CD4-positive, alpha-beta memory T cell (primary cell): ENCODE measurements at regions not wholly inside any gene's neighbourhood (a gene's known extent, or its start where the extent isn't known, plus 50 kb on each side); places are given as distances from the start of the nearest gene placed in this dataset.
"Not testable (repeated sequence)": the region's sequence is repeated elsewhere in the genome, so short reads cannot be mapped to it uniquely, and the experiment has no call there.

Experiments
- CTCF ChIA-PET: fragments of 350-600 bp; sonication (Branson Sonifier 250); formaldehyde crosslinking; loops from one replicate; lab custom pipeline; 2021; ENCODE audit warnings: inconsistent platforms; ENCODE audit not compliant: partially characterized antibody; lab: Charles Lee
- POLR2A ChIA-PET: fragments of 350-600 bp; sonication (Branson Sonifier 250); formaldehyde crosslinking; loops from one replicate; lab custom pipeline; 2021; ENCODE audit not compliant: partially characterized antibody; lab: Charles Lee
- DNase-seq, 5 donors: peaks; one replicate each; pipeline versions ENCODE4 v3.0.0 to v3.0.0-alpha.2; 2020 to 2022; ENCODE audit warnings: mixed read lengths in 1 of 5
- H3K27ac ChIP-seq: one replicate; pipeline ENCODE4 v1.7.0; 2013; ENCODE audit warnings: low read depth, low read length
- H3K27me3 ChIP-seq: 2 replicates; pipeline ENCODE4 v1.7.0; 2013; ENCODE audit warnings: mild to moderate bottlenecking, low read length, moderate library complexity; ENCODE audit not compliant: insufficient read depth
- H3K36me3 ChIP-seq: 2 replicates; pipeline ENCODE4 v1.7.0; 2013; ENCODE audit warnings: mild to moderate bottlenecking, low read length, moderate library complexity; ENCODE audit not compliant: insufficient read depth
- H3K4me1 ChIP-seq: 2 replicates; pipeline ENCODE4 v1.7.0; 2013; ENCODE audit warnings: mild to moderate bottlenecking, low read length, moderate library complexity; ENCODE audit not compliant: insufficient read depth
- H3K4me3 ChIP-seq, 2 donors: one replicate each; pipeline ENCODE4 v1.7.0; 2013; ENCODE audit warnings: low read length in 2 of 2, mild to moderate bottlenecking in 1 of 2
- H3K9me3 ChIP-seq, 2 donors: one replicate each; pipeline ENCODE4 v1.7.0; 2013; ENCODE audit warnings: low read length in 2 of 2, control low read depth in 1 of 2; ENCODE audit not compliant: control insufficient read depth in 1 of 2
- H3K27ac Mint-ChIP-seq, 7 donors: one replicate each; pipeline ENCODE4 v1.8.0; 2020 to 2021; ENCODE audit warnings: mixed read lengths in 7 of 7, mild to moderate bottlenecking in 6 of 7, inconsistent platforms in 3 of 7, moderate library complexity in 3 of 7
- H3K27me3 Mint-ChIP-seq, 2 donors: one replicate each; pipeline ENCODE4 v1.8.0; 2020 to 2021; ENCODE audit warnings: mixed read lengths in 2 of 2
- H3K36me3 Mint-ChIP-seq, 2 donors: one replicate each; pipeline ENCODE4 v1.8.0; 2020 to 2021; ENCODE audit warnings: mixed read lengths in 2 of 2, inconsistent platforms in 1 of 2, mild to moderate bottlenecking in 1 of 2
- H3K4me1 Mint-ChIP-seq, 4 donors: one replicate each; pipeline ENCODE4 v1.8.0; 2020 to 2021; ENCODE audit warnings: mixed read lengths in 4 of 4, mild to moderate bottlenecking in 1 of 4
- H3K4me3 Mint-ChIP-seq, 8 donors: one replicate each; pipeline ENCODE4 v1.8.0; 2020 to 2021; ENCODE audit warnings: mixed read lengths in 8 of 8, mild to moderate bottlenecking in 7 of 8, moderate library complexity in 6 of 8, inconsistent platforms in 3 of 8
- H3K9me3 Mint-ChIP-seq, 8 donors: one replicate each; pipeline ENCODE4 v1.8.0; 2020 to 2021; ENCODE audit warnings: mixed read lengths in 8 of 8, mild to moderate bottlenecking in 5 of 8, inconsistent platforms in 3 of 8, moderate library complexity in 1 of 8
- intact Hi-C: fragments of 100-400 bp; cut with micrococcal nuclease; formaldehyde crosslinking; loops from one replicate; pipeline ENCODE4 v1.15.1; 2023

GRCh38 chr6:57998858-57999619 is 681.6 kb downstream of the PRIM2 start:
- intact Hi-C loops, CTCF ChIA-PET, H3K27ac Mint-ChIP-seq, H3K4me3 Mint-ChIP-seq, DNase-seq, H3K27me3 ChIP-seq, H3K36me3 Mint-ChIP-seq, H3K36me3 ChIP-seq, H3K4me1 ChIP-seq, H3K9me3 ChIP-seq, H3K27ac ChIP-seq, H3K27me3 Mint-ChIP-seq, H3K4me1 Mint-ChIP-seq, POLR2A ChIA-PET, H3K4me3 ChIP-seq: not testable (repeated sequence)
- peaks cover under 1 to 14% (median 6%) of the 10 kb centered on the region in 8 donors for H3K9me3 Mint-ChIP-seq

- H3K9me3 ChIP-seq, H3K27me3 ChIP-seq, H3K27me3 Mint-ChIP-seq, H3K36me3 ChIP-seq, H3K36me3 Mint-ChIP-seq, H3K4me3 Mint-ChIP-seq, intact Hi-C loops, H3K27ac Mint-ChIP-seq, POLR2A ChIA-PET, H3K4me1 Mint-ChIP-seq, H3K4me3 ChIP-seq, H3K4me1 ChIP-seq, H3K27ac ChIP-seq, CTCF ChIA-PET, DNase-seq: not testable (repeated sequence)
- peaks cover 2 to 17% (median 9%) of the 10 kb centered on the region in 8 donors for H3K9me3 Mint-ChIP-seq
These were observed 682.8 kb downstream of the PRIM2 start for GRCh38 chr6:58000233-58000632.

- not testable (repeated sequence) for H3K27ac ChIP-seq, H3K4me1 Mint-ChIP-seq
These were observed 686.2 kb downstream of the PRIM2 start for GRCh38 chr6:58003417-58004167.

GRCh38 chr6:58007334-58008000 is 690.0 kb downstream of the PRIM2 start:
- CTCF ChIA-PET, H3K27me3 ChIP-seq, H3K27me3 Mint-ChIP-seq, H3K4me3 ChIP-seq, H3K27ac Mint-ChIP-seq, H3K4me3 Mint-ChIP-seq, H3K36me3 Mint-ChIP-seq, H3K4me1 Mint-ChIP-seq, H3K4me1 ChIP-seq, POLR2A ChIA-PET, H3K36me3 ChIP-seq, intact Hi-C loops, H3K27ac ChIP-seq, H3K9me3 ChIP-seq: not testable (repeated sequence)
- peaks cover 2 to 22% (median 10%) of the 10 kb centered on the region in 8 donors for H3K9me3 Mint-ChIP-seq
- DNase-seq, result peak in 1 of 5 donors; percentile 31

More at GRCh38 chr6:58003417-58004167, 686.2 kb downstream of the PRIM2 start:
- H3K27me3 Mint-ChIP-seq, H3K4me3 Mint-ChIP-seq, H3K27me3 ChIP-seq, H3K36me3 ChIP-seq, H3K36me3 Mint-ChIP-seq, H3K27ac Mint-ChIP-seq, H3K4me1 ChIP-seq, H3K9me3 ChIP-seq, POLR2A ChIA-PET, H3K4me3 ChIP-seq, DNase-seq, intact Hi-C loops: not testable (repeated sequence)
- peaks cover 4 to 22% (median 13%) of the 10 kb centered on the region in 8 donors for H3K9me3 Mint-ChIP-seq
- CTCF ChIA-PET, result interaction anchor here (0.6 kb wide), 1 partner anchor 184 kb away, joined by 3 read pairs; no protein-coding TSS in a partner anchor

GRCh38 chr6:58008001-58008335 is 690.5 kb downstream of the PRIM2 start:
- CTCF ChIA-PET, POLR2A ChIA-PET, H3K4me3 Mint-ChIP-seq: not testable (repeated sequence)

GRCh38 chr6:58011954-58012600 is 694.6 kb downstream of the PRIM2 start:
- H3K4me3 Mint-ChIP-seq, H3K4me1 Mint-ChIP-seq, H3K27ac ChIP-seq, H3K27me3 ChIP-seq, H3K36me3 ChIP-seq, H3K4me1 ChIP-seq, POLR2A ChIA-PET, H3K27ac Mint-ChIP-seq, H3K9me3 ChIP-seq, H3K27me3 Mint-ChIP-seq, H3K36me3 Mint-ChIP-seq, CTCF ChIA-PET, H3K4me3 ChIP-seq, intact Hi-C loops, DNase-seq, H3K9me3 Mint-ChIP-seq: not testable (repeated sequence)

More at GRCh38 chr6:58008001-58008335, 690.5 kb downstream of the PRIM2 start:
- intact Hi-C loops, H3K27me3 Mint-ChIP-seq, H3K9me3 ChIP-seq, DNase-seq, H3K4me1 Mint-ChIP-seq, H3K4me1 ChIP-seq, H3K4me3 ChIP-seq, H3K27me3 ChIP-seq, H3K36me3 Mint-ChIP-seq, H3K36me3 ChIP-seq, H3K27ac Mint-ChIP-seq, H3K27ac ChIP-seq: not testable (repeated sequence)
- H3K9me3 Mint-ChIP-seq, result peaks cover 2 to 22% (median 10%) of the 10 kb centered on the region in 8 donors

GRCh38 chr6:58016614-58017013 is 699.2 kb downstream of the PRIM2 start:
- H3K4me1 ChIP-seq, H3K36me3 ChIP-seq, DNase-seq, POLR2A ChIA-PET, H3K27ac Mint-ChIP-seq, H3K27me3 ChIP-seq, H3K9me3 Mint-ChIP-seq, H3K27ac ChIP-seq, H3K4me3 Mint-ChIP-seq, intact Hi-C loops, H3K4me3 ChIP-seq, H3K27me3 Mint-ChIP-seq, H3K36me3 Mint-ChIP-seq, H3K4me1 Mint-ChIP-seq, H3K9me3 ChIP-seq, CTCF ChIA-PET: not testable (repeated sequence)
